SKM-1 treated with dmso at 0.1 percent for 144 hours (cell line): ENCODE measurements at regions not wholly inside any gene's neighbourhood (a gene's known extent, or its start where the extent isn't known, plus 50 kb on each side); places are given as distances from the start of the nearest gene placed in this dataset.
"Not testable (repeated sequence)": the region's sequence is repeated elsewhere in the genome, so short reads cannot be mapped to it uniquely, and the experiment has no call there.

Source experiments
- DNase-seq: peaks from one replicate; lab custom pipeline; 2025; ENCODE audit not compliant: unreplicated experiment; lab: John Stamatoyannopoulos, UW

DNA sequence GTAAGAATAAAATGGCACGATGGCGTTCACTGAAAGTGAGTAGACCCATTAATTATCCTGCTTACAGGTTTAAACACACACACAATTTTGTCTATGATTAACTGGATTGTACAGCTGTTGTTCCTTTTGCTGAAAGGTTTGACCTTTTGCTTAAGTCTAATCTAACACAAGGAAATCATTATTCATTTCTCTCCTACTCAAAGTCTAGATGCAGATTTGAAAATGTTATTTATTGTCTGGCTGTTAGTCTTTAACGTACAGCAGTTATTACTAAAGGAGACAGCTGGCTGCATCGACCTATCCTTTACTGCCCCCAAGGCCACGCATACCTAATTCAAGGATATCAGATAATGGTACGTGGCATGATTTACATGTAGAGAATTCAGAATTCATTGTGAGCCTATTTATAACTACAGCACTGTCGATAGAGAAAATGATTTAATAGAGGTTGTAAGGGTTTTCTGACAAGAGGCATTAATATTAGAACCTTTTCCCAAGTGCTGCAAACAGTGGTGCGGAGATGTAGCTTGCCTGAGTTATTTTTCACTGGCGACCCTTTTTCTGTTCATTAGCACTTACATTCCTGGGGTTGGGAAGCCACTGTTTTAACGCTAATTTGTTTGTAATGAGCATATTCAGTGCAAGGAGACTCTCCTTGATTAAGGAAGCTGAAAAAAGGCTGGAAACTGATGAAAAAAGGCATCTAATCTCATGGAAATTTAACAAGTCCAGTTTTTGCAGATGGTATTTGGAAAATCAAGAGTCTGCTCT lies 368.4 kb upstream of the GRAMD2B start:
- no peak for DNase-seq

DNA sequence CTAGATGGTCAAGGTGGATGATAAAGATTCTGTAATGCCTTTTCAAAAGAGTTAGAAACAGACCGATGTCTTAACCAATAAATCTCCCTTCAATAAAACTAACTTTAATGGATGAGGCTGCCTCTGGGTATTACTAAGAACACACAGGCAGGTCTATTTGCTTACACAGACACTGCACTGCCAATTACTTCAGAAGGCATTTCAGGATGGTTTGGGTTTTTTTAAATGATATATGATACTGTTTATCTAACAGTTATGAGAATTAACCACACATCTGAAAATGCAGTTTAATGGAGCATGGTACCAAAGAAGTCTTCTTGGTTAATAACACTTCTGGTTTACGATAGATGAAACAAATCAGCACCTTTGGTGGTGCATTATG lies 367.9 kb upstream of the GRAMD2B start:
- no peak for DNase-seq

DNA sequence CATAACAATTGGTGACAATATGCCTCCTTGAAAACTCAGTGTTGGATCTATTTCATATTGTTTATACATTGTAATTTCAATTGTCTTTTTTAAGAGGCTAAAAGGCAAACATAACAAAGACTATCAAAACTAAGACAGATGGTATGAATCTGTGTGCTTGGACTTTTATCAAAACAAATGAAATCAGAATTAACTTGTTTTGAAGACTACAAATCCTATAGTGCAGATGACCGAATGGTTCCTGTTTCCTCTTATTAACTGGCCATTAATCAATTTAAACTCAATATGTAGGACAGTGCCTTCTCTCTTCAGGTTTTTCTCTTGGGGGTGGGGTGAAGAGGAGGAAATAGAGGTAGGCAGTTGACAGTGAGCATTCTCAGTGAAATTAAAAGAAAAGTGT lies 366.9 kb upstream of the GRAMD2B start:
- DNase-seq = no peak

DNA sequence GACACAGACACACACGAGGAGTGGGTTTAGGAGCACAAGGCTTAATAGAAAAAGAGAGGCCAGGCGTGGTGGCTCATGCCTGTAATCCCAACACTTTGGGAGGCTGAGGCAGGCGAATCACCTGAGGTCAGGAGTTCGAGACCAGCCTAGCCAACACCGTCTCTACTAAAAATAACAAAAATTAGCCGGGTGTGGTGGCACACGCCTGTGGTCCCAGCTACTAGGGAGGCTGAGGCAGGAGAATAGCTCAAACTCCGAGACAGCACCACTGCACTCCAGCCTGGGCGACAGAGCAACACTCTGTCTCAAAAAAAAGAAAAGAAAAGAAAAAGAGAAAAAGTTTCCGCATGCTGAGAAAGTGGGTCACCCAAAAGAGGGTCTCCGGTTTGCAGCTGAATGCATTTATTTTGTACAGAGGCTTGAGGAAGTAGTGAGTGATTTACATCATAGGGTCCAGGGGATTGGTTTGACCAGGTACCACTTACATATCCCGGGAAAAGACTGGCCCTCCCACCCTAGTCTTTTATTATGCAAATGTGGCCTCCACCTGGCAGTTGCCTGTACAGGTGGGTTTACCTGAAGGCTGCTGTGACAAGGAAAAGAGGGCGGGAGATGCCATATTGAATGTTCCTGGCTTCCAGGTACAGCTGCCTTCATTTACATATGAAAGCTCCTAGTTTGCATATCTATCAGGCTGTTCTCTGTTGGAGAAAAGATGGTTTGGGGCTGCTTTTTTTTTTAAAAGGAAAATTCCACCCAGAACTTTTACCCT lies 366.2 kb upstream of the GRAMD2B start:
- DNase-seq = no peak

DNA sequence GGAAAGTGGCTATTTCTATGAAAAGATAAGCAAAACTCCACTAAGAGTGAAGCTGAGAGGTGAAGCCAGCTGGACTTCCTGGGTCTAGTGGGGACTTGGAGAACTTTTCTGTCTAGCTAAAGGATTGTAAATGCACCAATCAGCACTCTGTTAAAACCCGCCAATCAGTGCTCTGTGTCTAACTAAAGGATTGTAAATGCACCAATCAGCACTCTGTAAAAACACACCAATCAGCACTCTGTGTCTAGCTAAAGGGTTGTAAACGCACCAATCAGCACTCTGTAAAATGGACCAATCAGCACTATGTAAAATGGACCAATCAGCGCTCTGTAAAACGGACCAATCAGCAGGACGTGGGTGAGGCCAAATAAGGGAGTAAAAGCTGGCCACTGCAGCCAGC lies 364.8 kb upstream of the GRAMD2B start:
- not testable (repeated sequence) for DNase-seq

DNA sequence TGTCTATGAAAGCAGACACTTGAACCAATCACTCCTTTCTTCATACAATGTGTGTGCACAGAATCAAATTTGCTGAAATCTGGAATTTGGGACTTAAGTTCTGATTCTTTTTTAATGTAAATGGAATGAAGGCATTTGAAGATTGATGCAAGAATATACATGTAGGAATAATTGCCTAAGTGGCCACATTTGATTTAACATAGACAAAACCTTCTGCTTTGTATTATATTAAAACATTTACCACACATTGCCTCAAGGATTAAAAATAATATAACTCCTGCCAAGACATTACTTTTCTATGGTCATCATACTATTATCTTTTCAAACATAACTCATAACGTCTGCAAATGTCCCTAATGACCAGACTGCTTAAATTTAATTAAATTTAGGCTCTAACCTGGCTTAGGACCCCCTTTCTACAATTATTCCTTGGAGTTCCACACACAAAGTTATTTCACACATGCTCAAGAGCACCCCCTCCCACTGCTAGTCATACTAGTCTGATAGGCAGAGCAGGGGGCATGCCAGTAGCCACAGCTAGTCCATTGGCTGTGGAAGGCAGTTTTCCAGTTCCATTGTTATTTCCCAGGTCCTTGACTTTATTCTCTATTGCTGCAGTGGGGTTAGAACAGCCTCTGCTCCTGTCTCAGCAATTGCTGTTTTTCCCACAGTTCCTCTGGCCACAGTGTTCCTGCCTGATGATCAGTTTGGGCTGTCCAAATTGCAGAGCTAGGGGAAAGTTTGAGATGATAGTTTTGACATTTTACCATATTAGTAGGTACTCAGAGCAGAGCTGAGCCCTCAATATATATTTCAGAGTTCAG lies 360.6 kb upstream of the GRAMD2B start:
- DNase-seq = no peak

DNA sequence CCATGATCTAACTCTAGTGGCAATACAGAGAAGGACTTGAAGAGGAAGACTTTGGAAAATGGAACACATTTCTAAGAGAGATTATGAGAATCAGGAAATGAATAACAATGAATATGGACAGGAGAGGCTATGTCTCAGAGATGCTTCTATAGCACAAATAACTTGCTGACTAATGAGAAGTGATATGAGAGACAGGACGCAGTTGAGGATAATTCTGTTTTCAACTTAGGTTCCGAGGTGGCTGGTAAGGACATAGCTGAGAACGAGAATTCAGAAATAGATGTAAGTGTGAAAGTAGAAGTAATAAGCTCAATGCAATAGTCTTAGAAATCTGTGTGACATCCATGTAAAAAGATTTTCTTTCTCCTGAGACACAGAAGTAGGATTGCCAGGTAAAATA lies 358.1 kb upstream of the GRAMD2B start:
- no peak for DNase-seq

DNA sequence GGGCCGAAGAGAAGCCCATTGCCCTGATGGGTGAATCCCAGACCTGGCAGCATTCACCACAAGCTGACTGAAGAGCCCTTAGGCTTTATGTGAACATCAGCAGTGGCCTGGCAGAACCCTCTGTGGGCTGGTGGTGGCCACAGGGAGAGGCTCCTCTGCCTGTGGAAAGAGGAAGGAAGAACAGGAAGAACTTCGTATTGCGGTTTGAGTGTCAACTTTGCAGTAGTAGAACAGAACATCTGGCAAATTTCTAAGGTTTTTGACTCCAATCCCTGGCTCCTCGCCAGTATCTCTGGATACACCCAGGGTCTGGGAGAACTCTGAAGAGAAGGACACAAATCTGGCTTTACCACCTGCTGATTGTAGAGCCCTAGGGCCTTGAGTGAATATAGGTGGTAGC lies 356.4 kb upstream of the GRAMD2B start:
- peak; percentile 91 for DNase-seq

DNA sequence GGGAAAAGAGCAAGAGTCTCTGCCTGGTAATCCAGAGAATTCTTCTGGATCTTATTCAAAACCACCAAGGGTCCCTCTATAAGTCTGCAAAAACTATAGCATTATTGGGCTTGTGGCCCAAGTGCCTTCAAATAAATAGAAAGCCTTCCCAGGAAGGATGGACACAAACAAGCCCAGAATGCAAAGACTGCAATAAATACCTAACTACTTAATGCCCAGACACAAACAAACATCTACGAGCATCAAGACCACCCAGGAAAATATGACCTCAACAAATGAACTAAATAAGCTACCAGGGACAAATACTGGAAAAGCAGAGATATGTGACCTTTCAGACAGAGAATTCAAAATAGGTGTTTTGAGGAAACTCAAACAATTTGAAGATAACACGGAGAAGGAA lies 355.8 kb upstream of the GRAMD2B start:
- no peak for DNase-seq

DNA sequence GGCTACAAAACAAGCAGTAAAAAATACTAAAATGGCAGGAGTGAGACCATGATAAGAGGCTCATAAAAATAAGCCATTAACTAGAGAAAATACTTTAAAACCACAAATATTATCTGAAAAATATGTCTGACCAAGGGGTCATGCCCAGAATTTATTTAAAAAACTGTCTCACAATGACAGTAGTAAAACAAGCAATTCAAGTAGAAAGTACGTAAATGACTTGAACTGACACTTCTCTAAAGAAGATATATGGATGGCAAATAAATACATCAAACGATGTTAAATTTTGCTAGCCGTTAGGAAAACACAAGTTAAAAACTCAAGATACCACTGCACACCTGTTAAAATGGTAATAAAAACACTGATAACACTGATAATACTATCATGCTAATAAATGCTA lies 353.9 kb upstream of the GRAMD2B start:
- DNase-seq = no peak

DNA sequence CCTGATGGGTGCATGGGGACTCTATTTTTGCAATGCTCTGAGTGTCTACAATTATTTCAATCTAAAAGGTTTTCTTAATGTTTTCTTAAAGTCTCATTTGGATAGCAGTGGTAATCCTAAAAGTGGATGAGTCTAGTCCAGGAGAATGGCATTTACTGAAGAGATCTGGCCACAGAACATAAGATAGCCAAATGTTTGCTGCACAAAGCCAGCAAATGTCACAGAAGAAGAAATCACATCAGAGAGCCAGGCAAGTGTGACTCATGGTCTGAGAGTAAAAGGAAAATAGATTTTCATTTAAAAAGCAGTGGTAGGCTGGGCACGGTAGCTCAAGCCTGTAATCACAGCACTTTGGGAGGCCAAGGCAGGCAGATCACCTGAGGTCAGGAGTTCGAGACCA lies 352.7 kb upstream of the GRAMD2B start:
- DNase-seq = no peak

DNA sequence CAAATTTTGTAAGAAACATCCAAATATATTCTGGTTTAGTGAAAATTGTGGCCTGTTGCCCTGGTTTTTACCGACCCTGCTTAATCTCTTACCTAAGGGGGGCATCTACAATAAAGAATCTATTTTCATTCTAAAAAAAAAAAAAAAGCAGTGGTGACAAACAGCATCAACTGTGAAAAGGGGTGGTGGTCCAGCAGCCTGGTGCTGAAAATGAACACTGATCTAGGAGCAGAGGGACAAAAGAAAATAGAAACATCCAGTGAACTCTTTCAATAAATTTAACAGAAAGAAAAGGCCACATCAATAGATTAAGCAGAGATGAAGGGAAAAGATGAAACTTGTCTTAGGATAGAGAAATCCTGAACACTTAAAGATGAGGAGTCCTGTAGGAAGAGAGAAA lies 348.7 kb upstream of the GRAMD2B start:
- no peak for DNase-seq

DNA sequence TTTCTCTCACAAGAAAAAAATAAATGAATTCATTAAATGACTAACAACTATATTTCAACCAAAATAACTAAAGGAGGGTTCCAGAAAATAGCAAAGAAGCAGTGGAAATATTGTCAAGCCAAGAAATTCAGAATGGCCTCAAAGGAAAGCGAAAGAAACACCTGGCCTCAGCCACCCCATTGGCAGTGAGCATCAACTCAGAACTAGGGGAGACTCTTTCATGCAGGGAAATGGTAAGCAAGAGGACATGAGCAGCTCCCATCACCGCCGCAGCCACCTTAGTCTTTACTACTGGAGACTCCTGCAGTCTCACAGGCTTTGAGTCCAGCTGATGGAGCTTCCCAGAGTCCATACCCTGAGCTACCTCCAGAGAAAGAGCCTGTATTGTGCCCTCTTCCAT lies 343.9 kb upstream of the GRAMD2B start:
- no peak for DNase-seq

DNA sequence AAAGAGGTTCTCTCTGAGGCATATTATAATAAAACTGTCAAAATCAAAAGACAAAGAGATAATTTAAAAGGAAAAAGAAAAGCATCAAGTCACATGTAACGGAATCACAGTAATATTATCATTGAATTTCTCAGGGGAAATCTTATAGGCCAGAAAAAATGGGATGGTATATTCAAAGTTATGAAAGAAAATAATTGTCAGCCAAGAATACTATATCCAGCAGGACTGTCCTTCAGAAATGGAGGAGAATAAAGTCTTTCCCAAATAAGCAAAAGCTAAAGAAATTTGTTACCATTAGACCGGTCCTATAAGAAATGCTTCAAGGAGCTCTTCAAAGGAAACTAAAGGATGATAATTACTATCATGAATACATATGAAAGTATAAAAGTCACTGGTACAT lies 342.0 kb upstream of the GRAMD2B start:
- no peak for DNase-seq

DNA sequence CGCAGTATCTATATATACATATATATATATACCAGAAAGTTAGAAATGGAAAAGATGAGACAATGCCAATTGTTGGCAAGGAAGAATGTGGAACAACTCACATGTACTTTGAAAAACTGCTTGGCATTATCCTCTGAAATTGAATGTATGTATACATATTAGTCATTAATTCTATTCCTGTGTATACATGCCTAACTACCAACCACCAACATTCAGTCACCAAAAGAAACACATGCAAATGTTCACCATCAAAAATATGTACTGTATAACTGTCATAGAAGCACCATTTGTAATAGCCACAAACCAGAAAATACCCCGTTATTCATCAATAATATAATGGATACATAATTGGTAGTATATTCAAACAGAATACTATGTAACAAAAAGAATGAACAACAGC lies 330.2 kb upstream of the GRAMD2B start:
- DNase-seq = no peak

DNA sequence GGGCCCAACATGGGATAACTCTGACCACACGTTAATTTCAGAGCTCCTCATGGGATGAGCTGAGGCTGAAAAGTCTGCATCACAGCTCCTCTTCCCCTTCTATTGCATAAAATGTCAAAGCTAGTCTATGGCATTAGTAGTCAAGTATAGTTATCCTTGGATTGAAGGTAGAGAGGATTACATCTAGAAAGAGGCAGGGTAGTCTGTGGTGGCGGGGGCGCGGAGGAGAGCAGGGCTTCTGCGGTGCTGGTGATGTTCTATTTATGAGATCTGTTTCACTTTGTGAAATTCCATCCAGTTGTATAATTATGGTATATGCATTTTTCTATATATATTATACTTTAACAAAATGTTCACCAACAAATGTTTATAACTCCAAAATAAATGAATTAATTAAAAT lies 329.5 kb upstream of the GRAMD2B start:
- no peak for DNase-seq

DNA sequence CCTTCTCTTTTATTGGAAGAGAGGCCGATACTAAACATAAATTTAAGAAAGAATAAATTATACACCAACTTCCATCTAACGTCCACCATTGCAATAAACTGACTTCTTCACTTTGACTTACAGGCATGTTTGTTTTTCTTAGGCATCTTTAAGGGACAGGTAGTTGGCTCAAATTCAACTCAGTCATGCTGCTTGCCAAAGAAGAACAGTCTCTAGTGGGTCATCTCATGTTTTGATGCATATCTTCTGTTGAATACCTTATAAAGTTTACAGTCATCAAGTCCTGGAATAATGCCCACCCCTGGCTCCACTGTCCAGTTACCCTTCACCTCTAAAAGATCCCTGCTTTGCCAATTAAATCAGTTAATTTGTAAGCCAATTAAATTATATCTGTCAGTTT lies 328.2 kb upstream of the GRAMD2B start:
- DNase-seq = no peak

DNA sequence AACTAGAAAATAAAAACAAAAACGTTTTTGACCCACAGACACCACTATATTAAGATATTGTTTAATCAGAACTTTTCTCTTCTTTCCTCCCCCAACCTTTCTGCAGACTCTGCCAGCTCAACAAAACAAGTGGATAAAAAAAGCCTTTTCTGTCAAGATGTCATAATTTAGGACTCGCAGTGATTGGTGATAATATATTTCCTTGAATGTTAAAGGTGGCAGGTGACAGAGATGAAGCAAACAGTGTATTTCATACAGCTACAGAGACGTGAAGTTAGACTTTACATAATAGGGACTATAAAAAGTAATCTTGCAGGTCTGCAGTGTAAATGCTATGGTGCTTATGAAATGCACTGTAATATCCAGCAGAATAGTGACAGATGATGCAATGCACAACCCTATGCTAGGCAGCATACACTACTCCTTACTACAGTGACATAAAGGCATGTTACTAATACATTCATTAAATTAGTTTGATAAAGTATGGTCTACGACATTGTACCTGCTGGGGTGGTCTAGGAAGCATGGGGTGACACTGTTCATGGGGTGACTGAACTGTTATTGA lies 326.7 kb upstream of the GRAMD2B start:
- no peak for DNase-seq

DNA sequence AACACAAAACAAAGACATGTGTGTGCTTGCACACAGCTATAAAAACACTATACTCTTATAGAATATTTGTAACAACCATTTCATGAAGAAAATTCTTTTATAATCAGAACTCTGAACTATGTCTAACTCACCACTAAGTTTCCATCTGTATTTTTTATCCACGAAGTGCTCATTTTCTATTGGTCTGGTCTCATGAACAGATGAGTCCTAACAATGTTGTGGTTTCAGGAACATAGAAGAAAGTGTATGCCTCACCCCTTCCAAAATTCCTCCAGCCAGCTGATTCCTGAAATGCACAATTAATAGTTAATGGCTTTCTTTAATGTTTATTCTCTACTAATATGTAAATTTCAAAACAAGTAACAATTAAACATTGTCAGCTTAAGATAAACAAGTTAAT lies 325.3 kb upstream of the GRAMD2B start:
- no peak for DNase-seq

DNA sequence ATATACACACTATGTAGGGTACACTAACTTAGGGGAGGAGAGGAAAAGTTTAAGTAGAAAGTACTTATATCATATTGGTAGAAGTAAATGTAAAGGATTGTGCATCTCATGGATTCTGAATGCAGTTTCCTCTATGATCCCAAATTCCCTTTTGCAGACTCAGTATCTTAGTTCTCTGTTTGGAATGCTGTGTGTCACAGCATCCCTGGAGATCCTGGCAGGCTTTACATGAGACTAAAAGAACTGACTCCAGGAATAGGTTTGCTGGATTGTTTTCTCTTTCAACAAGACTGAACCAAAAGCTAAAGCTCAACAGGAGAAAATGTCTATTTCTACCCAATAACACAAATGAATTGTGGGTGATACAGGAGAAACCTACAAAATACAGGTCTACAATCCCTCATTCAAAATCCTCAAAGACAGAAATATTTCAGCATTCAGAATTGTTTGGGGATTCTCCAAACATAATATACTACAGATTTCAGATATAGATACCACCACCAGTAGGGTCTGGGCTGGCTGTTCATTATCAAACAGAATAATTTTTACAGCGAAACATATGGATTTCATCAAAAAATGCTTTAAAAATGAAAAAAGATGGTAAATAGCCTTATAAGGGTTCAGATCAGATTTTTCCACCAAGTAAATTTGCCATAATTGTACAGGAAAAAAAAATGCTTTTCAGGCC lies 324.7 kb upstream of the GRAMD2B start:
- DNase-seq = no peak

DNA sequence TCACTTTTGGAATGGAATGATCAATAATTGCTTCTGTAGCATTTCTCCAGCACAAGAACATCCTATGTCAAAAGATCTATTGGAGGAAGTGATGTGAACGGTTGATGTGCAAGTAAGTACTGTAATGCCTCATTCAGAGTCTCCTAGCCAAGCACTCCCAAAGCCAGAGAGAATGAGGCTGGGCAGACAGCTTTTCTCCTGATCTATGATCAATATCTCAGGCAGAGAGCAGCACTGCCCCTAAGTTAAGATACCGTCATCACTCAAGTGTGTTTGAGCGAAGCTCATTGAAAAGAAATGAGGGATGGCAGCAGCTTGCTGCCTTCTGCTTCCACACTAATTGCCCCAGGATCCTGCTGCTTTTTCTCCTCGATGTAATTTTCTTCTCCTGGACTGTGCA lies 324.1 kb upstream of the GRAMD2B start:
- no peak for DNase-seq
